GM21515 (cell line): ENCODE measurements at regions not wholly inside any gene's neighbourhood (a gene's known extent, or its start where the extent isn't known, plus 50 kb on each side); places are given as distances from the start of the nearest gene placed in this dataset.

ENCODE experiments used
- ATAC-seq: cut with Tn5 transposase; IDR thresholded peaks from one replicate; pipeline ENCODE4 v1.9.1; 2021; ENCODE audit not compliant: unreplicated experiment

GRCh38 chr15:85889956-85890619 lies 95.4 kb upstream of the KLHL25 start:
- no peak for ATAC-seq

- ATAC-seq: no peak
Measured at GRCh38 chr15:85890620-85890980, 95.9 kb upstream of the KLHL25 start.

GRCh38 chr15:85891470-85891869 lies 96.7 kb upstream of the KLHL25 start:
- no peak for ATAC-seq

GRCh38 chr15:85892232-85892631 lies 97.5 kb upstream of the KLHL25 start:
- no peak for ATAC-seq

- ATAC-seq: no peak
Measured at GRCh38 chr15:85897207-85897894, 102.6 kb upstream of the KLHL25 start.

GRCh38 chr15:85897895-85898717 lies 103.4 kb upstream of the KLHL25 start:
- ATAC-seq: no peak

- ATAC-seq: no peak
Measured at GRCh38 chr15:85899927-85900326, 105.2 kb upstream of the KLHL25 start.

GRCh38 chr15:85905751-85906450 lies 111.2 kb upstream of the KLHL25 start:
- ATAC-seq: no peak

GRCh38 chr15:85906640-85907039 lies 111.9 kb upstream of the KLHL25 start:
- no peak for ATAC-seq

GRCh38 chr15:85910834-85911233 lies 116.1 kb upstream of the KLHL25 start:
- no peak for ATAC-seq

GRCh38 chr15:85913461-85913860 lies 118.7 kb upstream of the KLHL25 start:
- ATAC-seq: no peak

GRCh38 chr15:85920956-85921355 lies 126.2 kb upstream of the KLHL25 start:
- no peak for ATAC-seq

GRCh38 chr15:85924088-85924487 lies 129.4 kb upstream of the KLHL25 start:
- ATAC-seq: no peak

GRCh38 chr15:85925649-85926237 lies 131.0 kb upstream of the KLHL25 start:
- ATAC-seq: no peak

GRCh38 chr15:85926834-85927233 lies 132.1 kb upstream of the KLHL25 start:
- ATAC-seq: no peak

GRCh38 chr15:85927931-85928537 lies 133.3 kb upstream of the KLHL25 start:
- no peak for ATAC-seq

GRCh38 chr15:85929786-85930185 lies 135.1 kb upstream of the KLHL25 start:
- ATAC-seq: no peak

- ATAC-seq: no peak
Measured at GRCh38 chr15:85932391-85932790, 137.7 kb upstream of the KLHL25 start.

- no peak for ATAC-seq
Measured at GRCh38 chr15:85934691-85935090, 140.0 kb upstream of the KLHL25 start.

GRCh38 chr15:85935182-85935581 lies 140.5 kb upstream of the KLHL25 start:
- ATAC-seq: no peak

GRCh38 chr15:85937661-85938060 lies 142.0 kb upstream of the AGBL1 start:
- ATAC-seq: no peak
